Spleen (tissue), 7 donors: ENCODE measurements at regions not wholly inside any gene's neighbourhood (a gene's known extent, or its start where the extent isn't known, plus 50 kb on each side); places are given as distances from the start of the nearest gene placed in this dataset.

Experiments used
- POLR2A ChIP-seq, 3 donors: fragments of 450-650 bp; IDR thresholded peaks; one replicate each; pipeline ENCODE4 v1.5.1; 2017; ENCODE audit warnings: antibody characterized with exemption in 3 of 3, mild to moderate bottlenecking in 1 of 3
- TF ChIP-seq, protein P1 (sequence below), 11 experiments: fragments of 200-600 bp in 7 of 11; fragments of 450-650 bp in 4 of 11; sonication (generic) in 4 of 11; IDR thresholded peaks in 8 of 11; conservative IDR thresholded peaks in 3 of 11; 1 replicate in 7 of 11; 2 replicates in 4 of 11; pipeline versions ENCODE4 v1.4.0 to v1.8.0; 2016 to 2021; ENCODE audit warnings: antibody characterized with exemption in 11 of 11, inconsistent platforms in 4 of 11, mild to moderate bottlenecking in 1 of 11
- donor health status: DM: no; HTN: no; CAD: no; lungs with moderate emphysema.
- donor health status: DM: no; HTN: no; CAD: no.
- donor health status: DM: no; HTN: no; CAD: no.

GRCh38 chr14:49456589-49456988 is 129.6 kb downstream of the RPS29 start:
- TF ChIP-seq POLR2A (IDR thresholded peaks at IDR 0.05), result no peak
- TF ChIP-seq, protein P1, sequence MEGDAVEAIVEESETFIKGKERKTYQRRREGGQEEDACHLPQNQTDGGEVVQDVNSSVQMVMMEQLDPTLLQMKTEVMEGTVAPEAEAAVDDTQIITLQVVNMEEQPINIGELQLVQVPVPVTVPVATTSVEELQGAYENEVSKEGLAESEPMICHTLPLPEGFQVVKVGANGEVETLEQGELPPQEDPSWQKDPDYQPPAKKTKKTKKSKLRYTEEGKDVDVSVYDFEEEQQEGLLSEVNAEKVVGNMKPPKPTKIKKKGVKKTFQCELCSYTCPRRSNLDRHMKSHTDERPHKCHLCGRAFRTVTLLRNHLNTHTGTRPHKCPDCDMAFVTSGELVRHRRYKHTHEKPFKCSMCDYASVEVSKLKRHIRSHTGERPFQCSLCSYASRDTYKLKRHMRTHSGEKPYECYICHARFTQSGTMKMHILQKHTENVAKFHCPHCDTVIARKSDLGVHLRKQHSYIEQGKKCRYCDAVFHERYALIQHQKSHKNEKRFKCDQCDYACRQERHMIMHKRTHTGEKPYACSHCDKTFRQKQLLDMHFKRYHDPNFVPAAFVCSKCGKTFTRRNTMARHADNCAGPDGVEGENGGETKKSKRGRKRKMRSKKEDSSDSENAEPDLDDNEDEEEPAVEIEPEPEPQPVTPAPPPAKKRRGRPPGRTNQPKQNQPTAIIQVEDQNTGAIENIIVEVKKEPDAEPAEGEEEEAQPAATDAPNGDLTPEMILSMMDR (IDR thresholded peaks at IDR 0.05 in 8 of 11, conservative IDR thresholded peaks at IDR 0.05 in 3 of 11), result no peak
